Thyroid gland (tissue), 4 donors: ENCODE measurements at regions not wholly inside any gene's neighbourhood (a gene's known extent, or its start where the extent isn't known, plus 50 kb on each side); places are given as distances from the start of the nearest gene placed in this dataset.

Experiments used
- POLR2A ChIP-seq, 2 donors: fragments of 450-650 bp; IDR thresholded peaks; one replicate each; pipeline ENCODE4 v1.6.1; 2017; ENCODE audit warnings: antibody characterized with exemption in 2 of 2, mild to moderate bottlenecking in 2 of 2, moderate library complexity in 1 of 2
- TF ChIP-seq, protein P1 (sequence below), 6 experiments: fragments of 200-600 bp in 3 of 6; fragments of 450-650 bp in 3 of 6; sonication (generic) in 3 of 6; IDR thresholded peaks; one replicate each; pipeline ENCODE4 v1.5.1; 2016 to 2019; ENCODE audit warnings: antibody characterized with exemption in 6 of 6, mild to moderate bottlenecking in 2 of 6, inconsistent platforms in 1 of 6, moderate library complexity in 1 of 6

DNA sequence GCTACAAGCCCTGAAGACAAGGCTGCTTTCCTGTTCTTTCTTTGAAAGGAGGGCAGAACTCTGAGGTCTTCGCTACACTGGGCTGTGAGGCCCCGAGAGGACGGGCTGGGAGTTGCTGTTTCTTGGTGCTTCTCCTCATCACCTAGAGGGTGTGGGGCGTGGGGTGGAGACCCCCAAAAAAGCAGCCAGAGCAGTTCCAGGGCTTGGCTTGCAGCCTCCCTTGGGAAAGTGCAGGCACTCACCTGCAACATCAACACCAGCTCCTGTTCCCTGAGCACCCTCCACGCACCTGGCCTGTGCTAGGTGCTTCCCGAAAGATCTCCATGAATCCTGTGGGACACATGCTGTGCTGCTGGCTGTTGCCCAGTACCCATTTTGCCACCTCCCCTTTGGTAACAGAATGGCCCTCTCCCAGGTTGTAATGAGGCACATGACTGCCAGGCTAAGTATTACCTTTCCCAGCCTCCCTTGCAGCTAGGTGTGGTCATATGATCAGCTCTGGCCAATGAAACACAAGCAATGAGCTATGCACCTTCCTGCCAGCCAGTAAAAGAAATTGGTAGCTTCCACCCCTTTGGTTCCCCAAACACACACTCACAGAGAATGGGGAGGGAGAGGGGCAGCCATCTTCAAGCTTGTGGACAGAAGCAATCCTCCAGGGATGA is 146.0 kb downstream of the C9orf50 start:
- no peak for TF ChIP-seq POLR2A (IDR thresholded peaks at IDR 0.05)
- TF ChIP-seq, protein P1, sequence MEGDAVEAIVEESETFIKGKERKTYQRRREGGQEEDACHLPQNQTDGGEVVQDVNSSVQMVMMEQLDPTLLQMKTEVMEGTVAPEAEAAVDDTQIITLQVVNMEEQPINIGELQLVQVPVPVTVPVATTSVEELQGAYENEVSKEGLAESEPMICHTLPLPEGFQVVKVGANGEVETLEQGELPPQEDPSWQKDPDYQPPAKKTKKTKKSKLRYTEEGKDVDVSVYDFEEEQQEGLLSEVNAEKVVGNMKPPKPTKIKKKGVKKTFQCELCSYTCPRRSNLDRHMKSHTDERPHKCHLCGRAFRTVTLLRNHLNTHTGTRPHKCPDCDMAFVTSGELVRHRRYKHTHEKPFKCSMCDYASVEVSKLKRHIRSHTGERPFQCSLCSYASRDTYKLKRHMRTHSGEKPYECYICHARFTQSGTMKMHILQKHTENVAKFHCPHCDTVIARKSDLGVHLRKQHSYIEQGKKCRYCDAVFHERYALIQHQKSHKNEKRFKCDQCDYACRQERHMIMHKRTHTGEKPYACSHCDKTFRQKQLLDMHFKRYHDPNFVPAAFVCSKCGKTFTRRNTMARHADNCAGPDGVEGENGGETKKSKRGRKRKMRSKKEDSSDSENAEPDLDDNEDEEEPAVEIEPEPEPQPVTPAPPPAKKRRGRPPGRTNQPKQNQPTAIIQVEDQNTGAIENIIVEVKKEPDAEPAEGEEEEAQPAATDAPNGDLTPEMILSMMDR (IDR thresholded peaks at IDR 0.05), result no peak
